GM12873 (cell line): ENCODE measurements at regions not wholly inside any gene's neighbourhood (a gene's known extent, or its start where the extent isn't known, plus 50 kb on each side); places are given as distances from the start of the nearest gene placed in this dataset.

Experiments
- TF ChIP-seq, protein P1 (sequence below): IDR thresholded peaks from 2 replicates; pipeline ENCODE4 v1.5.1; 2012; ENCODE audit warnings: low read depth, mild to moderate bottlenecking, moderate library complexity, low read length, control low read depth; ENCODE audit not compliant: insufficient read depth; ENCODE audit errors: missing control alignments

GRCh38 chr1:114342376-114342775 is 168.6 kb downstream of the TRIM33 start:
- TF ChIP-seq, protein P1, sequence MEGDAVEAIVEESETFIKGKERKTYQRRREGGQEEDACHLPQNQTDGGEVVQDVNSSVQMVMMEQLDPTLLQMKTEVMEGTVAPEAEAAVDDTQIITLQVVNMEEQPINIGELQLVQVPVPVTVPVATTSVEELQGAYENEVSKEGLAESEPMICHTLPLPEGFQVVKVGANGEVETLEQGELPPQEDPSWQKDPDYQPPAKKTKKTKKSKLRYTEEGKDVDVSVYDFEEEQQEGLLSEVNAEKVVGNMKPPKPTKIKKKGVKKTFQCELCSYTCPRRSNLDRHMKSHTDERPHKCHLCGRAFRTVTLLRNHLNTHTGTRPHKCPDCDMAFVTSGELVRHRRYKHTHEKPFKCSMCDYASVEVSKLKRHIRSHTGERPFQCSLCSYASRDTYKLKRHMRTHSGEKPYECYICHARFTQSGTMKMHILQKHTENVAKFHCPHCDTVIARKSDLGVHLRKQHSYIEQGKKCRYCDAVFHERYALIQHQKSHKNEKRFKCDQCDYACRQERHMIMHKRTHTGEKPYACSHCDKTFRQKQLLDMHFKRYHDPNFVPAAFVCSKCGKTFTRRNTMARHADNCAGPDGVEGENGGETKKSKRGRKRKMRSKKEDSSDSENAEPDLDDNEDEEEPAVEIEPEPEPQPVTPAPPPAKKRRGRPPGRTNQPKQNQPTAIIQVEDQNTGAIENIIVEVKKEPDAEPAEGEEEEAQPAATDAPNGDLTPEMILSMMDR, result no peak

DNA sequence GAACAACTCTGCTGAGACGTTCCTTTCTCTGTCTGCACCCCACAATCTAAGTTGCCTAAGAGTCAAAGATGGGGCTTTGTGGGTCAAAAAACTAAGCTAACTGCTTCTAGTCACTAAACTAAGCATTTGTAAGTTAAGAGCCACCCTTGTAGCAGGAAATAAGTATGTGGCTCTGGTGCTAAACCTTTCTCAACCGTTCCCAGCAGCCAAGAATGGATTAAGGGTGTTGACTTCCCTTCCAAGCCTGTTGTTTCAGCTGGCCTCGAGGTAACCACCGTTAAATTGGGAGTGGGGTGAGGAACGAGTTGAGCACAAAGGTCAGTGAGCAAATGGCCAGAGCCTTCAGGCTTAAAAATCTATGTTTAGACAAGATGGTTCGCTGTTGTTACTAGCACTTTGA is 169.1 kb downstream of the TRIM33 start:
- TF ChIP-seq, protein P1, result no peak

DNA sequence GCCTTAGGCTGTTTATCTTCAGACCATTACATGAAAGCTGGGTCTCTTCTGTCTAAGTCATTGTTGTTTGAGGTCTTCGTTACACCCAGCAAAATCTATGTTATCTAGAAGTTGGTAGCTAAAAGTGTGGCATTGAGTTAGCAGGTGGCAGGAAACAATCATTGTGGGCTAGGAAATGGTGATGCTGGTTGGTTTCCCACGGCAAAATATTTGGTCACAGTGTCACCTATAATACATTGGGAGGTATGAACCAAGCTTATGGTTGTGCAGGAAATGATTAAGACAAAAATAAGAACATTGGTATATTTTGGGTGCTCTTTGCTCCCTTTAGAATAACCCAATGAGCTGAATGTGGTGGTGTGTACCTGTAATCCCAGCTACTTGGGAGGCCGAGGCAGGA is 169.7 kb downstream of the TRIM33 start:
- TF ChIP-seq, protein P1, result no peak

GRCh38 chr1:114340892-114341291 is 170.1 kb downstream of the TRIM33 start:
- TF ChIP-seq, protein P1, result no peak

GRCh38 chr1:114339379-114339778 is 171.6 kb downstream of the TRIM33 start:
- TF ChIP-seq, protein P1, result no peak

GRCh38 chr1:114338191-114338890 is 172.7 kb downstream of the TRIM33 start:
- TF ChIP-seq, protein P1, result no peak

- TF ChIP-seq, protein P1, result no peak
These were observed 173.6 kb downstream of the TRIM33 start for GRCh38 chr1:114337417-114337816.
